ENCODE measurements at regions not wholly inside any gene's neighbourhood (a gene's known extent, or its start where the extent isn't known, plus 50 kb on each side); places are given as distances from the start of the nearest gene placed in this dataset.

DNA sequence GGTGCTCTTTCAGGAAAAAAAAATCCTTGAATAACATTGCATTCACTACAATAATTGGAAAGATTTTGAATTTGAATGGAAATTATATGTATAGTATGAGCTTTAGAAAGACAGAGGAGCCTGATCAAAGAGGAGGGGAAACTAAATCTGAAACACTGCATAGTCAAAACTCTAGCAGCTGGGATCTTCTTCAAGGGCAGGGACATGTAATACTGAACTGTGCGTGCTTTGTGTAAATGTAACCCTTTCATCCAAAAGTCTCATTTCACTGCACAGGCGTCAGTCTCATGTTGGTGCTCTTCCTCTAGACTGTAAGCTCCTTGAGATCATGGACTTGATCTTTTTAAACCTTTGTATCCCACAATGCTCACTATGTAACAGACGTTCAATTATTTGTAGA is 212.0 kb upstream of the JADE1 start:
- peak overlapping the region in 1 of 3 donors; percentile 86 for H3K4me3 ChIP-seq (ENCODE audit: low read length in 3 of 3)
- TF ChIP-seq, protein P1, sequence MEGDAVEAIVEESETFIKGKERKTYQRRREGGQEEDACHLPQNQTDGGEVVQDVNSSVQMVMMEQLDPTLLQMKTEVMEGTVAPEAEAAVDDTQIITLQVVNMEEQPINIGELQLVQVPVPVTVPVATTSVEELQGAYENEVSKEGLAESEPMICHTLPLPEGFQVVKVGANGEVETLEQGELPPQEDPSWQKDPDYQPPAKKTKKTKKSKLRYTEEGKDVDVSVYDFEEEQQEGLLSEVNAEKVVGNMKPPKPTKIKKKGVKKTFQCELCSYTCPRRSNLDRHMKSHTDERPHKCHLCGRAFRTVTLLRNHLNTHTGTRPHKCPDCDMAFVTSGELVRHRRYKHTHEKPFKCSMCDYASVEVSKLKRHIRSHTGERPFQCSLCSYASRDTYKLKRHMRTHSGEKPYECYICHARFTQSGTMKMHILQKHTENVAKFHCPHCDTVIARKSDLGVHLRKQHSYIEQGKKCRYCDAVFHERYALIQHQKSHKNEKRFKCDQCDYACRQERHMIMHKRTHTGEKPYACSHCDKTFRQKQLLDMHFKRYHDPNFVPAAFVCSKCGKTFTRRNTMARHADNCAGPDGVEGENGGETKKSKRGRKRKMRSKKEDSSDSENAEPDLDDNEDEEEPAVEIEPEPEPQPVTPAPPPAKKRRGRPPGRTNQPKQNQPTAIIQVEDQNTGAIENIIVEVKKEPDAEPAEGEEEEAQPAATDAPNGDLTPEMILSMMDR (IDR thresholded peaks at IDR 0.05; ENCODE audit: borderline replicate concordance, extremely low read depth, insufficient read depth), result no peak
- peak overlapping the region; percentile 3 to 98 for H3K27ac ChIP-seq (ENCODE audit: low read depth in 2 of 2, low read length in 2 of 2)
- no peak for FAIRE-seq
- no peak for DNase-seq
- H3K4me1 ChIP-seq (ENCODE audit: control insufficient read depth in 2 of 3, insufficient read depth in 2 of 3, low read depth in 1 of 3, low read length in 3 of 3), result peaks cover 0 to 60% (median 36%) of the 10 kb centered on the region in 3 donors
- H3K36me3 ChIP-seq (ENCODE audit: control insufficient read depth in 2 of 3, insufficient read depth in 3 of 3, low read length in 3 of 3), result no peaks in the 10 kb centered on the region
- peaks cover 0 to 11% (median 0%) of the 10 kb centered on the region in 3 donors for H3K9me3 ChIP-seq (ENCODE audit: control insufficient read depth in 2 of 3, insufficient read depth in 1 of 3, low read length in 3 of 3)
- H3K27me3 ChIP-seq (ENCODE audit: control insufficient read depth, insufficient read depth, low read length), result no peaks in the 10 kb centered on the region
- H3K9ac ChIP-seq (ENCODE audit: low read length in 3 of 3), result no peak overlapping the region
- intact Hi-C loops (cut with DNase I), result no loop called here

DNA sequence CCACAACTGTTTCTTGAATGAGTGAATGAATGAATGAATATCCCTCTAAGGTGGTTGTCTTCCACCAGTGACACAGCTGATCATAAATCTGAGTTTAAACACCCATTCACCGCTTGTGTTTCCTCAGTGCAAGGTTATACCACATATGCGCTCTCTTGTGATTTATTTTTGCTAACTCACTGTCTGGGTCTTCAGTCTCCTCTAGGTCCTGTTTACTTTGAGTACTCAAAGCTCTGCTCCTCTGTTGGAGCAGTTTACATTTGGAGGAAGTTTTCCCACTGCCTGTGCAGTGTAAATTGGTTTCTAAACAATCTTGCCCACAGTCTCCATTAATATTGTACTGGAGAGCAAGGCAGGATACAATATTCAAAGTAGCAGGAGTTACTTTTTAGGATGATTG is 212.6 kb upstream of the JADE1 start:
- no peak for DNase-seq
- Histone ChIP-seq H3K9ac (ENCODE audit: low read length in 3 of 3) (no peak overlapping the region), H3K27me3 (ENCODE audit: control insufficient read depth, insufficient read depth, low read length) (no peaks in the 10 kb centered on the region), H3K9me3 (ENCODE audit: control insufficient read depth in 2 of 3, insufficient read depth in 1 of 3, low read length in 3 of 3) (peaks cover 0 to 11% (median 0%) of the 10 kb centered on the region in 3 donors), H3K36me3 (ENCODE audit: control insufficient read depth in 2 of 3, insufficient read depth in 3 of 3, low read length in 3 of 3) (no peaks in the 10 kb centered on the region), H3K4me1 (ENCODE audit: control insufficient read depth in 2 of 3, insufficient read depth in 2 of 3, low read depth in 1 of 3, low read length in 3 of 3) (peaks cover 0 to 61% (median 38%) of the 10 kb centered on the region in 3 donors), H3K4me3 (ENCODE audit: low read length in 3 of 3) (peak overlapping the region in 1 of 3 donors; percentile 86), H3K27ac (ENCODE audit: low read depth in 2 of 2, low read length in 2 of 2) (peak overlapping the region; percentile 85 to 98)
- FAIRE-seq, result no peak
- intact Hi-C loops (cut with DNase I), result no loop called here
- TF ChIP-seq, protein P1 (IDR thresholded peaks at IDR 0.05; ENCODE audit: borderline replicate concordance, extremely low read depth, insufficient read depth), result no peak

DNA sequence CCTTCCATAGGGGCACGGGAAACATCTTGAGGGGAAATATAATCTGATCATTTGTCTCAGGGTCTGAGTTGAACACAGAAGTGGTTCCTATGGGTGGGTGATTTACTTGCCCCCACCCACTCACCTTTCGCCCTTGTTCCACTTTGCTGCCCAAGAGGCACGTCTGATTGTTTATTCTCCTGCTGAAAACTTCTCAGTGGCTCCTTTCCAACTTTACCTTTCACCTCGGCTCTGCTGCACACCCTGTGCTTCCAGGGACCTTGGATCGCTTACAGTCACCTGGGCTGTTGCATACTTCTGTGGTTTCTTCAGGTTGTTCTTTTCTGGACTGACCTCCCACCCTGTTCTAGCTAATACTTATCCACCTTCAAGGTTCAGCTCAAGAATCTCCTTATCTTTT is 213.4 kb upstream of the JADE1 start:
- H3K9ac ChIP-seq (ENCODE audit: low read length in 3 of 3), result no peak overlapping the region
- H3K27me3 ChIP-seq (ENCODE audit: control insufficient read depth, insufficient read depth, low read length), result no peaks in the 10 kb centered on the region
- DNase-seq, result peak in 4 of 5 donors; percentile 64 to 83 (median 78)
- H3K36me3 ChIP-seq (ENCODE audit: control insufficient read depth in 2 of 3, insufficient read depth in 3 of 3, low read length in 3 of 3), result no peaks in the 10 kb centered on the region
- TF ChIP-seq, protein P1 (IDR thresholded peaks at IDR 0.05; ENCODE audit: borderline replicate concordance, extremely low read depth, insufficient read depth), result no peak
- H3K4me1 ChIP-seq (ENCODE audit: control insufficient read depth in 2 of 3, insufficient read depth in 2 of 3, low read depth in 1 of 3, low read length in 3 of 3), result peaks cover 0 to 63% (median 36%) of the 10 kb centered on the region in 3 donors
- H3K4me3 ChIP-seq (ENCODE audit: low read length in 3 of 3), result no peak overlapping the region
- intact Hi-C loops (cut with DNase I), result no loop called here
- peaks cover 0 to 11% (median 0%) of the 10 kb centered on the region in 3 donors for H3K9me3 ChIP-seq (ENCODE audit: control insufficient read depth in 2 of 3, insufficient read depth in 1 of 3, low read length in 3 of 3)
- peak; percentile 78 for FAIRE-seq
- H3K27ac ChIP-seq (ENCODE audit: low read depth in 2 of 2, low read length in 2 of 2), result peak overlapping the region; percentile 85 to 98

DNA sequence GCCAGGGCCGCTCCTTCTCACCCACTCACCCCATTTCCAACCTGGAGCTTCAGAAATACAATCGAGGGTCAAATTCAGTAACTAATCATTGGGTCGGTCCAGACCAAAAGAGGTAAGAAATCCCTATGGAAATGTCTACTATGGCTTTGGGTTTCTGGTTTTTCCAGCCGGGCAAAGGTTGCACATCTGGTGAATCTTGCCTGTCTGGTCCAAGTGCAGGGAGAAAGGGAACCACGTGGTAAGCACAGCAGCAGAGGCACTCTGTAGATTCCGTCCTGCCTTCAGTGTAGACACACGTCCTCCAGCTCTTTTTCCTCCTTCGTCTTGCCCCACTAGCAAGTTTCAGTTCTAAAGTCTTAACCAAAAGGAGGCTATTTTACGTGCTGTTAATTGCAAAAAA is 218.0 kb upstream of the JADE1 start:
- Histone ChIP-seq H3K9ac (ENCODE audit: low read length in 3 of 3) (peak overlapping the region in 1 of 3 donors; percentile 3), H3K9me3 (ENCODE audit: control insufficient read depth in 2 of 3, insufficient read depth in 1 of 3, low read length in 3 of 3) (peaks cover 0 to 11% (median 0%) of the 10 kb centered on the region in 3 donors), H3K4me1 (ENCODE audit: control insufficient read depth in 2 of 3, insufficient read depth in 2 of 3, low read depth in 1 of 3, low read length in 3 of 3) (peaks cover 3 to 32% (median 17%) of the 10 kb centered on the region in 3 donors), H3K4me3 (ENCODE audit: low read length in 3 of 3) (no peak overlapping the region), H3K36me3 (ENCODE audit: control insufficient read depth in 2 of 3, insufficient read depth in 3 of 3, low read length in 3 of 3) (no peaks in the 10 kb centered on the region), H3K27ac (ENCODE audit: low read depth in 2 of 2, low read length in 2 of 2) (peak overlapping the region; percentile 81 to 88), H3K27me3 (ENCODE audit: control insufficient read depth, insufficient read depth, low read length) (no peaks in the 10 kb centered on the region)
- intact Hi-C loops (cut with DNase I), result no loop called here
- TF ChIP-seq, protein P1 (IDR thresholded peaks at IDR 0.05; ENCODE audit: borderline replicate concordance, extremely low read depth, insufficient read depth), result no peak
- FAIRE-seq (no peak), DNase-seq (no peak)
